HUES48 (cell line): ENCODE measurements at regions not wholly inside any gene's neighbourhood (a gene's known extent, or its start where the extent isn't known, plus 50 kb on each side); places are given as distances from the start of the nearest gene placed in this dataset.
"Not testable (repeated sequence)": the region's sequence is repeated elsewhere in the genome, so short reads cannot be mapped to it uniquely, and the experiment has no call there.

Source experiments
- H3K27ac ChIP-seq: one replicate; pipeline ENCODE4 v1.7.0; 2013; ENCODE audit warnings: low read depth, low read length, inconsistent platforms
- H3K27me3 ChIP-seq: 2 replicates; pipeline ENCODE4 v1.6.1; 2013; ENCODE audit warnings: mild to moderate bottlenecking, low read length; ENCODE audit not compliant: control insufficient read depth, insufficient read depth
- H3K36me3 ChIP-seq: 2 replicates; pipeline ENCODE4 v1.6.1; 2013; ENCODE audit warnings: low read length; ENCODE audit not compliant: control insufficient read depth, insufficient read depth
- H3K4me1 ChIP-seq: 2 replicates; pipeline ENCODE4 v1.6.1; 2013; ENCODE audit warnings: mild to moderate bottlenecking, low read length; ENCODE audit not compliant: control insufficient read depth, insufficient read depth
- H3K4me3 ChIP-seq: 2 replicates; pipeline ENCODE4 v1.5.1; 2013; ENCODE audit warnings: mild to moderate bottlenecking, low read depth, low read length
- H3K9ac ChIP-seq: 2 replicates; pipeline ENCODE4 v1.6.1; 2013; ENCODE audit warnings: mild to moderate bottlenecking, low read depth, low read length, moderate library complexity
- H3K9me3 ChIP-seq: 2 replicates; pipeline ENCODE4 v1.6.1; 2013; ENCODE audit warnings: low read length; ENCODE audit not compliant: control insufficient read depth, insufficient read depth

GRCh38 chr14:35965400-35965799, 139.3 kb downstream of the BRMS1L start:
- Histone ChIP-seq H3K9ac (no peak overlapping the region), H3K27ac (no peak overlapping the region), H3K4me1 (peaks cover 4% of the 10 kb centered on the region; the same call in 1 of the 2 replicates), H3K4me3 (no peak overlapping the region), H3K27me3 (no peaks in the 10 kb centered on the region), H3K9me3 (no peaks in the 10 kb centered on the region), H3K36me3 (no peaks in the 10 kb centered on the region)

GRCh38 chr14:35964697-35965286, 138.7 kb downstream of the BRMS1L start:
- H3K9ac ChIP-seq, result no peak overlapping the region
- no peak overlapping the region for H3K27ac ChIP-seq
- H3K27me3 ChIP-seq, result no peaks in the 10 kb centered on the region
- no peaks in the 10 kb centered on the region for H3K9me3 ChIP-seq
- H3K4me1 ChIP-seq, result peaks cover 4% of the 10 kb centered on the region; the same call in 1 of the 2 replicates
- no peak overlapping the region for H3K4me3 ChIP-seq
- no peaks in the 10 kb centered on the region for H3K36me3 ChIP-seq

- H3K36me3 ChIP-seq, result no peaks in the 10 kb centered on the region
- H3K27me3 ChIP-seq, result no peaks in the 10 kb centered on the region
- no peaks in the 10 kb centered on the region for H3K9me3 ChIP-seq
- no peak overlapping the region for H3K9ac ChIP-seq
- H3K4me1 ChIP-seq, result peaks cover 4% of the 10 kb centered on the region; the same call in 1 of the 2 replicates
- H3K4me3 ChIP-seq, result no peak overlapping the region
- H3K27ac ChIP-seq, result no peak overlapping the region
These were observed 137.1 kb downstream of the BRMS1L start for GRCh38 chr14:35963209-35963608.

- H3K4me3 ChIP-seq, result no peak overlapping the region
- H3K27me3 ChIP-seq, result no peaks in the 10 kb centered on the region
- H3K4me1 ChIP-seq, result peaks cover 4% of the 10 kb centered on the region; the same call in 1 of the 2 replicates
- H3K27ac ChIP-seq, result no peak overlapping the region
- no peaks in the 10 kb centered on the region for H3K9me3 ChIP-seq
- H3K36me3 ChIP-seq, result no peaks in the 10 kb centered on the region
- H3K9ac ChIP-seq, result no peak overlapping the region
These were observed 135.6 kb downstream of the BRMS1L start for GRCh38 chr14:35961697-35962274.

GRCh38 chr14:35959835-35960234, 133.7 kb downstream of the BRMS1L start:
- Histone ChIP-seq H3K4me3 (no peak overlapping the region), H3K4me1 (no peaks in the 10 kb centered on the region), H3K36me3 (no peaks in the 10 kb centered on the region), H3K27ac (no peak overlapping the region), H3K9me3 (no peaks in the 10 kb centered on the region), H3K9ac (no peak overlapping the region), H3K27me3 (no peaks in the 10 kb centered on the region)

- Histone ChIP-seq H3K27me3 (no peaks in the 10 kb centered on the region), H3K9me3 (no peaks in the 10 kb centered on the region), H3K27ac (no peak overlapping the region), H3K4me3 (no peak overlapping the region), H3K4me1 (peaks cover 5% of the 10 kb centered on the region; the same call in 1 of the 2 replicates), H3K9ac (no peak overlapping the region), H3K36me3 (no peaks in the 10 kb centered on the region)
These were observed 132.4 kb downstream of the BRMS1L start for GRCh38 chr14:35958499-35958898.

- Histone ChIP-seq H3K9ac (no peak overlapping the region), H3K36me3 (no peaks in the 10 kb centered on the region), H3K4me3 (no peak overlapping the region), H3K4me1 (peaks cover 16% of the 10 kb centered on the region; the same call in 1 of the 2 replicates), H3K9me3 (no peaks in the 10 kb centered on the region), H3K27ac (no peak overlapping the region), H3K27me3 (no peaks in the 10 kb centered on the region)
These were observed 130.4 kb downstream of the BRMS1L start for GRCh38 chr14:35956376-35957085.

- H3K9me3 ChIP-seq, result no peaks in the 10 kb centered on the region
- no peaks in the 10 kb centered on the region for H3K36me3 ChIP-seq
- peak overlapping the region; percentile 11 for H3K27ac ChIP-seq
- H3K27me3 ChIP-seq, result no peaks in the 10 kb centered on the region
- H3K4me1 ChIP-seq, result peaks cover 16% of the 10 kb centered on the region; the same call in 1 of the 2 replicates
- no peak overlapping the region for H3K9ac ChIP-seq
- H3K4me3 ChIP-seq, result no peak overlapping the region
These were observed 126.4 kb downstream of the BRMS1L start for GRCh38 chr14:35952584-35952983.

- H3K9me3 ChIP-seq, result no peaks in the 10 kb centered on the region
- H3K27ac ChIP-seq, result peak overlapping the region; percentile 34
- H3K9ac ChIP-seq, result no peak overlapping the region
- H3K36me3 ChIP-seq, result no peaks in the 10 kb centered on the region
- H3K4me1 ChIP-seq, result peaks cover 16% of the 10 kb centered on the region; the same call in 1 of the 2 replicates
- H3K27me3 ChIP-seq, result no peaks in the 10 kb centered on the region
- no peak overlapping the region for H3K4me3 ChIP-seq
These were observed 123.9 kb downstream of the BRMS1L start for GRCh38 chr14:35949920-35950513.

GRCh38 chr14:35947983-35948382, 121.8 kb downstream of the BRMS1L start:
- not testable (repeated sequence) for H3K9ac ChIP-seq, H3K27me3 ChIP-seq, H3K27ac ChIP-seq

GRCh38 chr14:35944847-35945246, 118.7 kb downstream of the BRMS1L start:
- no peaks in the 10 kb centered on the region for H3K36me3 ChIP-seq
- H3K27me3 ChIP-seq, result peaks cover 8% of the 10 kb centered on the region
- no peak overlapping the region for H3K4me3 ChIP-seq
- no peaks in the 10 kb centered on the region for H3K4me1 ChIP-seq
- no peak overlapping the region for H3K27ac ChIP-seq
- H3K9ac ChIP-seq, result no peak overlapping the region
- H3K9me3 ChIP-seq, result no peaks in the 10 kb centered on the region

More at GRCh38 chr14:35947983-35948382, 121.8 kb downstream of the BRMS1L start:
- H3K4me3 ChIP-seq, H3K4me1 ChIP-seq, H3K36me3 ChIP-seq, H3K9me3 ChIP-seq: not testable (repeated sequence)
